ENCODE measurements at regions not wholly inside any gene's neighbourhood (a gene's known extent, or its start where the extent isn't known, plus 50 kb on each side); places are given as distances from the start of the nearest gene placed in this dataset.

- 60 to 63% methylated on average over 30 to 39 of the region's 39 CpGs for WGBS, 2 donors
- no peak overlapping the region for H3K27ac ChIP-seq
Measured at GRCh38 chr10:2935647-2936386, 131.5 kb upstream of the PFKP start.

GRCh38 chr10:2933924-2934323, 133.4 kb upstream of the PFKP start:
- TF ChIP-seq CTCF (IDR thresholded peaks at IDR 0.05) = no peak
- no peak for TF ChIP-seq POLR2A (IDR thresholded peaks at IDR 0.05)
- intact Hi-C loops (cut with DNase I; ENCODE audit: low total_unique reads) = no loop called here
- no peak for DNase-seq
- Histone ChIP-seq H3K36me3 (ENCODE audit: low read depth, missing control alignments) (no peaks in the 10 kb centered on the region), H3K27ac (no peak overlapping the region), H3K9me3 (no peaks in the 10 kb centered on the region), H3K4me1 (no peaks in the 10 kb centered on the region), H3K4me3 (no peak overlapping the region), H3K27me3 (no peaks in the 10 kb centered on the region)
- WGBS, 2 donors = 34 to 67% methylated on average over 7 of the region's 7 CpGs

More at GRCh38 chr10:2935647-2936386, 131.5 kb upstream of the PFKP start:
- Histone ChIP-seq H3K4me3 (no peak overlapping the region), H3K36me3 (ENCODE audit: low read depth, missing control alignments) (no peaks in the 10 kb centered on the region), H3K27me3 (no peaks in the 10 kb centered on the region), H3K4me1 (no peaks in the 10 kb centered on the region), H3K9me3 (no peaks in the 10 kb centered on the region)
- DNase-seq = no peak
- intact Hi-C loops (cut with DNase I; ENCODE audit: low total_unique reads) = no loop called here
- TF ChIP-seq CTCF (IDR thresholded peaks at IDR 0.05) = no peak

- H3K27me3 ChIP-seq = no peaks in the 10 kb centered on the region
- H3K4me1 ChIP-seq = no peaks in the 10 kb centered on the region
- TF ChIP-seq POLR2A (IDR thresholded peaks at IDR 0.05) (no peak), CTCF (IDR thresholded peaks at IDR 0.05) (no peak)
- H3K36me3 ChIP-seq (ENCODE audit: low read depth, missing control alignments) = no peaks in the 10 kb centered on the region
- DNase-seq = no peak
- H3K27ac ChIP-seq = no peak overlapping the region
- WGBS, 2 donors = 51 to 56% methylated on average over 3 of the region's 3 CpGs
- H3K9me3 ChIP-seq = no peaks in the 10 kb centered on the region
- intact Hi-C loops (cut with DNase I; ENCODE audit: low total_unique reads) = no loop called here
- H3K4me3 ChIP-seq = no peak overlapping the region
Measured at GRCh38 chr10:2933519-2933918, 133.8 kb upstream of the PFKP start.

GRCh38 chr10:2933071-2933470, 134.3 kb upstream of the PFKP start:
- H3K27me3 ChIP-seq = no peaks in the 10 kb centered on the region
- no peak for TF ChIP-seq POLR2A (IDR thresholded peaks at IDR 0.05)
- no peak for TF ChIP-seq CTCF (IDR thresholded peaks at IDR 0.05)
- no peak overlapping the region for H3K4me3 ChIP-seq
- H3K36me3 ChIP-seq (ENCODE audit: low read depth, missing control alignments) = no peaks in the 10 kb centered on the region
- no peak for DNase-seq
- no peak overlapping the region for H3K27ac ChIP-seq
- no peaks in the 10 kb centered on the region for H3K9me3 ChIP-seq
- WGBS, 2 donors = 72 to 84% methylated on average over 6 to 10 of the region's 10 CpGs
- H3K4me1 ChIP-seq = no peaks in the 10 kb centered on the region
- intact Hi-C loops (cut with DNase I; ENCODE audit: low total_unique reads) = no loop called here
